Endodermal cell (in vitro differentiated cells): ENCODE measurements at regions not wholly inside any gene's neighbourhood (a gene's known extent, or its start where the extent isn't known, plus 50 kb on each side); places are given as distances from the start of the nearest gene placed in this dataset.
A peak's percentile ranks its signal among the peaks of the same experiment; 100 is the strongest.

ENCODE experiments used
- DNase-seq: peaks from one replicate; pipeline ENCODE4 v3.0.0-alpha.2; 2017
- H3K27ac ChIP-seq: 2 replicates; pipeline ENCODE4 v1.5.1; 2013; ENCODE audit warnings: mild to moderate bottlenecking, low read depth, low read length, moderate library complexity
- H3K27me3 ChIP-seq: 2 replicates; pipeline ENCODE4 v1.6.1; 2013; ENCODE audit warnings: mild to moderate bottlenecking, low read length, moderate library complexity; ENCODE audit not compliant: insufficient read depth, control insufficient read depth, poor library complexity, severe bottlenecking
- H3K36me3 ChIP-seq: 2 replicates; pipeline ENCODE4 v1.7.0; 2013; ENCODE audit warnings: mild to moderate bottlenecking, low read length, moderate library complexity; ENCODE audit not compliant: control insufficient read depth, insufficient read depth
- H3K4me1 ChIP-seq: one replicate; pipeline ENCODE4 v1.7.0; 2013; ENCODE audit warnings: low read length; ENCODE audit not compliant: control insufficient read depth, insufficient read depth
- H3K4me3 ChIP-seq: 2 replicates; pipeline ENCODE4 v1.5.1; 2013; ENCODE audit warnings: mild to moderate bottlenecking, low read length, moderate library complexity
- H3K9ac ChIP-seq: 2 replicates; pipeline ENCODE4 v1.6.1; 2013; ENCODE audit warnings: mild to moderate bottlenecking, low read length, moderate library complexity; ENCODE audit not compliant: poor library complexity, severe bottlenecking; ENCODE audit errors: extremely low read depth
- H3K9me3 ChIP-seq: 2 replicates; pipeline ENCODE4 v1.6.1; 2013; ENCODE audit warnings: mild to moderate bottlenecking, low read length, moderate library complexity; ENCODE audit not compliant: control insufficient read depth
- H3K27ac Mint-ChIP-seq: 2 replicates; pipeline ENCODE4 v1.8.0; 2020; ENCODE audit warnings: mixed read lengths
- H3K27me3 Mint-ChIP-seq: 2 replicates; pipeline ENCODE4 v1.8.0; 2021; ENCODE audit warnings: mild to moderate bottlenecking, mixed read lengths; ENCODE audit not compliant: insufficient read depth
- H3K36me3 Mint-ChIP-seq: 2 replicates; pipeline ENCODE4 v1.8.0; 2020; ENCODE audit warnings: low read depth, mixed read lengths
- H3K4me1 Mint-ChIP-seq: 2 replicates; pipeline ENCODE4 v1.8.0; 2020; ENCODE audit warnings: mixed read lengths
- H3K4me3 Mint-ChIP-seq: 2 replicates; pipeline ENCODE4 v1.8.0; 2020; ENCODE audit warnings: mild to moderate bottlenecking, moderate library complexity, mixed read lengths
- H3K9me3 Mint-ChIP-seq: 2 replicates; pipeline ENCODE4 v1.8.0; 2020; ENCODE audit warnings: mild to moderate bottlenecking, mixed read lengths
- CTCF ChIP-seq: fragments of 200-600 bp; sonication (generic); conservative IDR thresholded peaks from 2 replicates; pipeline ENCODE4 v1.5.0; 2021; ENCODE audit warnings: antibody characterized with exemption, mild to moderate bottlenecking
- WGBS, 2 experiments: methylation state at CpG; one replicate each; pipeline versions ENCODE4 v1.1.5 to v1.1.7; 2013; ENCODE audit warnings: missing lambda C conversion rate in 2 of 2, mixed read lengths in 1 of 2; ENCODE audit not compliant: insufficient coverage in 1 of 2, insufficient read length in 1 of 2; 5-methylcytosine and 5-hydroxymethylcytosine counted together

DNA sequence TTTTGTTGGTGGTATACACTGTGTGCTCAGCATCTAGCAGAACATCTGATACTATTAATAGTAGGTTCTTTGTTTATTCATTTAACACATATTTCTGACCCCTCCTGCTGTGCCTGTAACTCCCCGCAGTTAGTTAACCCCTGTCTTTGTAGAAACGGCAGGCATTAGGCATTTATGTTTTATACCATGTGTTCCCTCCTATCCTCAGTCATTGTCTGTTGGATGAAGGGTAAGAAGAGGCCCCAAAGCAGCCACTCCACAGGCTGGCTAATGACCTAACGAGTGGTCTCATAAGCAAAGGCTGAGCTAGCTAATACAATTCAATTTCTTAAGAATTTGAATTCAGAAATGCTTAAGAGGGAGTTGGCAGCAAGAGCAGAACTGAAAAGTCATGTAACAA lies 170.8 kb downstream of the TMX1 start:
- Histone ChIP-seq H3K4me1 (no peaks in the 10 kb centered on the region), H3K4me3 (no peak overlapping the region), H3K27ac (peak overlapping the region; percentile 32), H3K36me3 (no peaks in the 10 kb centered on the region), H3K9me3 (peaks cover 6% of the 10 kb centered on the region), H3K27me3 (no peaks in the 10 kb centered on the region), H3K9ac (no peak overlapping the region)
- TF ChIP-seq CTCF, result no peak
- no peaks in the 10 kb centered on the region for H3K36me3 Mint-ChIP-seq
- WGBS, 2 experiments, result 85% methylated on average over 3 of the region's 3 CpGs; no CpG with 5 or more reads in 1 of the 2 experiments
- H3K9me3 Mint-ChIP-seq, result peaks cover 16% of the 10 kb centered on the region
- DNase-seq, result no peak
- no peaks in the 10 kb centered on the region for H3K4me1 Mint-ChIP-seq
- no peak overlapping the region for H3K4me3 Mint-ChIP-seq
- no peaks in the 10 kb centered on the region for H3K27me3 Mint-ChIP-seq
- no peak overlapping the region for H3K27ac Mint-ChIP-seq

DNA sequence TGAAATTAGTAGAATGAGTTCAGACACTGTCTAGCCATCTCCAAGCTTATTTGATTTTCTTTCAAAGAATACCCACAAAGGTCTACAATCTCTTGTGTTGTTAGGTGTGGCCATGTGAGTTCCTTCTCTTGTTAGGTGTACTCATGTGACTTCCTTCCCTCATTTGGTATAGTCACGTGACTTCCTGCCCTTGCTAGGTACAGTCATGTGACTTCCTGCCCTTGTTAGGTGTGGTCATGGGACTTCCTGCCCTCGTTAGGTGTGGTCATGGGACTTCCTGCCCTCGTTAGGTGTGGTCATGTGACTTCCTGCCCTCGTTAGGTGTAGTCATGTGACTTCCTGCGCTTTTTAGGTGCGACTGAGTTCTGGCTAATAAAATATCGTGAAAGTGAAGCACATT lies 179.6 kb downstream of the TMX1 start:
- H3K4me3 ChIP-seq, result peak overlapping the region; percentile 23
- H3K9me3 Mint-ChIP-seq, result peaks cover 45% of the 10 kb centered on the region
- no peaks in the 10 kb centered on the region for H3K4me1 Mint-ChIP-seq
- DNase-seq, result no peak
- H3K27ac Mint-ChIP-seq, result no peak overlapping the region
- H3K4me3 Mint-ChIP-seq, result no peak overlapping the region
- H3K36me3 ChIP-seq, result no peaks in the 10 kb centered on the region
- no peaks in the 10 kb centered on the region for H3K27me3 ChIP-seq
- peaks cover 7% of the 10 kb centered on the region for H3K27me3 Mint-ChIP-seq
- H3K4me1 ChIP-seq, result peaks cover 8% of the 10 kb centered on the region
- no peak overlapping the region for H3K27ac ChIP-seq
- H3K36me3 Mint-ChIP-seq, result peaks cover 5% of the 10 kb centered on the region
- TF ChIP-seq CTCF, result no peak
- 90 to 92% methylated on average over 4 to 7 of the region's 7 CpGs for WGBS, 2 experiments
- peaks cover 29% of the 10 kb centered on the region for H3K9me3 ChIP-seq
- no peak overlapping the region for H3K9ac ChIP-seq

DNA sequence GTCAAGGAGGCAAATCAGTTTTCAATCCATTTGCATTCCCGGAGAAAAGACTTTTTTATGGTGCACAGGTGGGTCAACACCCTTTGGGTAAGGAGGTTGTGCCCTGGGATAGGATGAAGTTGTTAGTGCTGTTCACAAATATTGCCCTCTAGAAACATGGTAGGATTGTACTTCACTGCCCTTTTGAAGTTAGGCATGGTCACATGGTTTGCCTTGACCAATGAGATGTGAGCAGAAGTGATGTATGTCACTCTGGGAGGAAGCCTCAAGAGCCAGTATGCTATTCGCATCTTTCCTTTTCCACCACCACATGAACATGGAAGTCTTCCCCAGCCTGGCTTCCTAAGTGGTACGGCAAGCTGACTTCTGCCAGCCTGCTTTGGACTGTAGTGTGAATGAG lies 182.7 kb downstream of the TMX1 start:
- no peaks in the 10 kb centered on the region for H3K36me3 ChIP-seq
- Mint-ChIP-seq H3K4me3 (no peak overlapping the region), H3K9me3 (peaks cover 37% of the 10 kb centered on the region), H3K36me3 (peaks cover 5% of the 10 kb centered on the region), H3K4me1 (no peaks in the 10 kb centered on the region), H3K27ac (no peak overlapping the region), H3K27me3 (no peaks in the 10 kb centered on the region)
- no peaks in the 10 kb centered on the region for H3K27me3 ChIP-seq
- no peak for TF ChIP-seq CTCF
- H3K4me3 ChIP-seq, result no peak overlapping the region
- H3K27ac ChIP-seq, result no peak overlapping the region
- DNase-seq, result no peak
- 93 to 100% methylated on average over 2 to 3 of the region's 3 CpGs for WGBS, 2 experiments
- no peak overlapping the region for H3K9ac ChIP-seq
- H3K4me1 ChIP-seq, result peaks cover 12% of the 10 kb centered on the region
- peaks cover 29% of the 10 kb centered on the region for H3K9me3 ChIP-seq
